ENCODE measurements at regions not wholly inside any gene's neighbourhood (a gene's known extent, or its start where the extent isn't known, plus 50 kb on each side); places are given as distances from the start of the nearest gene placed in this dataset.
A peak's percentile ranks its signal among the peaks of the same experiment; 100 is the strongest.
"Not testable (repeated sequence)": the region's sequence is repeated elsewhere in the genome, so short reads cannot be mapped to it uniquely, and the experiment has no call there.

DNA sequence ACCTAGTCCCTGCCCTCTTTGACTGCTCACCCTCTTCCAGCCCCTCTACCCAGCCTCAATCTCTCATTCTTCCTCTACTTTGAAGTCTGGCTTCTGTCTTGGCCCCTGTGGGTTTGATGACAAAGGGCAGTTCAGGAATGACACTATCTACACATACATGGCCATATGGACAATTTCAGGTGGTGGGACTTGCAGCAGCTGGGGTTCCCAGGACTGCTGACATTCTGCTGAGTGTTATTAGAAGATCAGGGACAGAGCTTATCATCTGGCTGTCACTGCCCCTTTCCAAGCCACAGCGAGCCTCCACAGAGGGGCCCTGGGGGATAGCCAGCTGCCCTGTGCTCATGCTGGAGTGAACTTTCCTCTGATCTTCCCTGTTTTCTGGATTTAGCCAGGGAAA, 97.4 kb upstream of the IPO9 start:
- DNase-seq: no peak

DNA sequence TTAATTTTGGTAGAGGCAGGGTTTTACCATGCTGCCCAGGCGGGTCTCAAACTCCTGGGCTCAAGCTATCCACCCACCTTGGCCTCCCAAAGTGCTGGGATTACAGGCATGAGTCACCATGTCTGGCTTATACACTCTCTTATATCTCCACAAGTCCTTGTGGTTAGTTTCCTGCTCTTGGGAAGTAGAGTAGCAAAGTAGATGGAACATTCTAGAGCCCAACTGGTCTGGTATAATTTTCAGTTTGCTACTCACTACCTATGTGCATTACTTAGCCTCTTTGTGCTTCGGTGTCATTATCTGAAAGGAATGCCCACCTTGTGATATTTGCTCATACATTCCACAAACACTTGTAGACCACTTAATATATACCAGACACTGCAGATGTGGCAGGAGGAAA, 96.6 kb upstream of the IPO9 start:
- no peak for DNase-seq

DNA sequence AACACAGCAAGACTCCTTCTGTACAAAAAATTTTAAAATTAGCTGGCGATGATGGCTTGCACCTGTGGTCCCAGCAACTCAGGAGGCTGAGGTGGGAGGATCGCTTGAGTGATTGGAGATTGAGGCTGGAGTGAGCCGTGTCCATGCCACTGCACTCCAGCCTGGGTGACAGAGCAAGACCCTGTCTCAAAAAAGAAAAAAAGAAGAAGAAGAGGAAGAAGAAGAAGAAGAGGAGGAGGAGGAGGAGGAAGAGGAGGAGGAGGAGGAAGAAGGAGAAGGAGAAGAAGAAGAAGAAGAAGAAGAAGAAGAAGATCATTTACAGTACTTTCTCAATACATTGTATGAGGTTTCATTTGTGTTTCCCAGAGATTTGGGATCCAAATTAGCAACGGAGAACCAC, 94.7 kb upstream of the IPO9 start:
- DNase-seq: not testable (repeated sequence)

DNA sequence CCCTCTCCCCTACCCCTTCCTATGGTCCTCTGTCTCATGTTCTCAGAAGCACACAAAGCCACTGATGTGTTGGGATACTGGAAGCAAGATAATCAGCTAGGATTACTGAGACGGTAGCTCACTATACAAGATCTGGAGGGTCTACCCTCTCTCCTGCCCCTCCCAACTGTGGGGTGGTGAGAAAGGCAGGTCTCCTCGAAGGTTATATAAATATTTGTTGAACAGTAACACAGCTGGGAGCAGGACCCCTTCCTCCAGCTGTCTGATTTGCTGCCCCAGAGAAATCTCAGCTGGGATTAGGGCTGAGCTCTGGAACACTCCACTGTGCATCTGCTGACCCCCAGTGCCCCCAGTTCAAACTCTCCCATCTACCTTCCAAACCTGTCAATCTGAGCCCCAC, 94.2 kb upstream of the IPO9 start:
- no peak for DNase-seq

DNA sequence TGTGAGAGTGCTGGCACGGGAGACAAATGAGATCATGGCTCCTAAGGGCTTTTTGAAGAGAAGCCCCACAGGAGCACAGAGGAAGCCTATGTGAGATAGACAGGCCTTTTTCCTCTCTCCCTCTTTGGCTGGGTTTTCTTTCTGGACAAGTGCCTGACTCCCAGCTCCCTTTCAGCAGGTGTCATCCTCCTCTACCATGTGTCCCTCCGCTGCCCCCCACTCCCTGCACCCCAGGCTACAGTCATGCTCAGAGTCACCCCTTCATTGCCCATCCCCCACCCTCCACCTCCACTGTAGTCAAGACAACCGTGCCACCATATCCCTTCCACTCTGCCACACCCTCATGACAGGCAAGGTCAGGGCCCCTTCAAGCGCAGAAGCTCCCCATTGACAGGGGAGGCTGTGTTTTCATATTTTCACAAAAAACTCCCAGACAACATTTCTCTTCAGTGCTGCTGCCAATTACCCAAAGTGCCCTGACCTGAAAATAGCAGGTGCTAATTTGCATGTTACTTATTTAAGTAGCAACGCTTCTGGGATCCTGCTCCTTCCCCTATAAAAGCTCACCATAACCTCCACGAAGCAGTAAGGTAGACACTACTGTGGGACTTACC, 92.1 kb upstream of the IPO9 start:
- no peak for DNase-seq

DNA sequence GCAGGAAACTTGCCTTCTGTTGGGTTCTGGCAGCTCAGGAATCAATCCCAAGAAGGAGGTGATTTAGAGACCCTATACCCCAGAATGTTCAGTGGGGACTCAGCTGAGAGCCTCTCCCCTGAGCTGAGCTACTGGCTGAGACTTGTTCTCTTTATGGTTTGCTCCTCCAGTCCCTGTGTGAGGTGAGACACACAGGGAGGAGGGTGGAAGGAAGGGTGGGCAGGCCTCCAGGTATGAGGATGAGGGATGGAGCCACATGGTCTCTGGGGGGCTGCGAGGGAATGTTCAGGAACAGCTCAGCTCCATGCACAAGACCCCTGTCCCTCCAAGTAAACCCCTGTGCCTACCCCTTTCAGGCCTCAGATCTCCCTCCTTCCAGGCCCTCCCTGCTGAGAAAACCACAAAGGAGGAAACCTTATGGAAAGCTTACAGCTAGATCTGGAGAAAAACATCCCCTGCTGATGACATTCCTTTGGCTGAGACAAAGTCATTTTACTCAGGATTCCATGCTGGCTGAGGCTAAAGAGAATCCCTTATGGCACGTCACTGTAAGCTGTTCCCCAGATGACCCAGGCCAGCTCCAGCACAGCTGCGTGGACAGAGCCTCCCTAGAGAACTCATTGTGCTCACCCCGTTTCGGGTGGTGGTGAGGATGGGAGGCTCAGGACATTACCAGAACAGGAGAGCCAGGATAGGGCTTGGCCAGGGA, 91.5 kb upstream of the IPO9 start:
- DNase-seq: no peak

DNA sequence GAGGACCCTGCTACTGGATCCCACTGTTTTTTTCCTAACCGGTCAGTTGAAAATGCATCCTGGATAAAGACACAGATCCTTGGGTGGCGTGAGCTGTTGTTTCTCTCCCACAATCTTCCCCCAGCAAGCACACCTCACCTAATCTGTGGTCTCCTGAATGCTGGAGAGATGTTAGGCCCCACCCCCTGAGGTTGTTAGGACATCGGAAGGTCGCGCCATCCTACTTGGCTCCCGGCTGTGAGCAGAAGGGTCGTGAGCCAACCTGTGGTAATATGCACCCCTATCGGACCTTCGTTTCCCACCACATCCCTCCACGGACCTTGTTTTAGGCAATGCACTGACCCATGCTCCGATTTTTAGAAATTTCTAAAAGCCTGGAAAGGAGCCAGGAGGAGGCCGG, 89.9 kb upstream of the IPO9 start:
- DNase-seq: peak; percentile 59

DNA sequence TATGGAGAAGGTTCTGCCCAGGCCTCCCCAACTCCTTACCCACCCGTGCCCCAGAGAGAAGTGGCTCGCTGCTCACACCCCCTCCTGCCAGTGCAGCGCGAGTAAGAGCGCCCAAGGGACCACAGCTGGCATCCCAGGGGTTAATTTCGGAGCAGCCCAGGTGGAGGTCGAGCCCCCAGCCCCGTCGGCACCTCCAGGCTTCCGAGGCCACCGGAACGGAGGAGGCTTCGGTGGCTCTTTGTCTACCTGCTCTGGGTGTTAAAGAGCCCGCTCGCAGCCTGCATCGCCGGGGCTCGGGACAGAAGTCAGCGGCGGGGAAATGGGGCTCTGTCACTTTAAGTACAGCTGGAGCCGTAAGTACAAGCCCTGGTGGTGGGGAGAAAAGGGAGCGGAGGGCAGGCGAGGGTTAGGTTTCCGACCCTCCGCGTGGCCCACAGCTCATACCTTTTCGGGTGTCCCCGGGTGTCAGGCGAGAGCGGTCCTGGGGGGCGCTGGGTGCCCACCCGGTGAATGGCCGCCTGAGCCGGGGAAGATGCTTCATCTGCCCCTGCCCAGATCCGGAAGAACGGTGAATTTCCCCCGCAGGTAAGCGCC, 89.4 kb upstream of the IPO9 start:
- DNase-seq: peak; percentile 90

DNA sequence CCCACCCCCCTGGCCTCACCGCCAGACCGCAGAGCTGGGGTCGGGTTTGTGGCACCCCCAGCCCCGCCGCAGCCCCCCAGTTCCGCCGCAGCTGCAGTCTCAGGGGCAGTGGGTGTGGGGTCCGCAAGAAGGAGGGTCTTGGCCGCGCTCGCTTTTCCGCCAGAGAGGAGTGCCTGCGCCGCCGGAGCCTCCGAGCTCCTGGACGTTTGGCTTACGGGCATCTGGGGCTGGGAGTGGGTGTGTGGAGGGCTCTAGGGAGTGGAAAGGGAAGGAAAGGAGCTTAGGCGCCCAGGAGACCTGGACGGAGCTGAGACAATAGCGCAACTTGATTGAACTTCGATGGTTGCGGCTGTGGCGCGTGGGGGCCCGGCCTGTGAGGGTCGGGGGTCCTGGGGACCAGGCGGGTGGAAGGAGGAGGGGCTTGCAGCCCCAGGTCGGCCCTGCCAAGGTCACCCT, 88.8 kb upstream of the IPO9 start:
- DNase-seq: peak; percentile 16

DNA sequence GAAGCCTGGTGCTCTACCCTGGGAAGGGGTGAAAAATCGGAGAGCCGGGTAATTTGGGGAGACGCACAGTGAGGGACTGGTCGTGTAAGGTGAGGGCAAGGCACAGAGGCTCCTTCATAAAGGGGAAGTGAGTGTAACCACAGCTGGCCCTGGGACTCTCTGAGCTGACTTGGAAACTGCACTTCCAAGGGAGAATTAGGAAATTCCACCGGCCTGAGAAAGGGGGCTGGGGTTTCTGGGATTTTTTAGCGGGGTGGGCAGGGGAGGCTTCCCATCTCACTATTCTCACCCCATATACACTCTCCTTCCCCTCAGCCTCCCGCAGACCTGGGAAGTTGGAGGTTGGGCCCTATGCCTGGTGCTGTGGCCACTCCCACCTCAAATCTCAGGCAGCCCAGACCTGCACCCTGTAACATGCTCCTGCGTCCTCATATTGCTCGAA, 88.3 kb upstream of the IPO9 start:
- DNase-seq: no peak

DNA sequence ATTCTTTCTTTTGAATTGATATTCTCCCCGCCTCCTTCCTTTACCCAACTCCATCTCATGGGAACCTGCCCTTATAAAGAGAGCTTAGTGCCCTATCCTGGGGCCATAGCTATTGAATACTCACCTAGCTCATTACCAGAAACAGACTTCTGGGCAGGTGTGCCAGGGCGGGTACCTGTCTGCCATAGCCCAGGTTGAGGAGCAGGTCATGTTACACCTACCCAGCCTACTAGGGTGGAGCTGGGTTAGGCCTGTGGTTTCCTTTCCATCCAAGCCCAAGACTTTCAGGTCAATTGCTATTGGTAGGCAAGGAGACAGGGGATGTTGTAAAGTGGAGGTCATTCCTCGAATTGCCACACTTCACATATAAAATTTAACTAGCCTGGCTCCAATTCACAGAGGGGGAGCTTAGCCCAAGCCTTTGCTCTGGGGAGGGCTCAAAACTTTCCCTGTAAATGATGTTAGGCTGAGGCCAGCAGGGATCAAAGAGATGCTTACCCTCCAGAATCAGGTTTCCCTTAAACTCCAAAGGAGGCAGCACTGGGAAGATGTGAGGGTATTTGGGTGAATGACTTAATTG, 87.1 kb upstream of the IPO9 start:
- DNase-seq: no peak

DNA sequence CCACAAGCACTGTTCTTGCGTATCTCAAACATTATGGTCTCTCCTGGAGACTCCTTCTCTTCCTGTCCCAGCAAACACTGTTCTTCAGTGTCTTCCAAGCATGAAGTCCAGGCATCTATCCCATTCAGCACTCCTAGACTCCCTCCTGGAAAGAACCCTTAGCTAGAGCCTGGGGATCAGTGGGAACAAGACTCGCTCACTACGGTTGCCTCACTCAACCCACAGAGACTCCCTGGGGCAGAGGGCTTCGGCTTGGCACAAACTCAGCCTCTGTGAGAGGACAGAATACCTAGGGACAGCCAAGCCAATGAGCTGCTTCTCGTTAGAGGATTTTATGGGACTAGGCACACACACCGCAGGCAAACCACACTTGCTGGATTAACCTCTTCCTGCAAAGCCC, 86.5 kb upstream of the IPO9 start:
- no peak for DNase-seq

DNA sequence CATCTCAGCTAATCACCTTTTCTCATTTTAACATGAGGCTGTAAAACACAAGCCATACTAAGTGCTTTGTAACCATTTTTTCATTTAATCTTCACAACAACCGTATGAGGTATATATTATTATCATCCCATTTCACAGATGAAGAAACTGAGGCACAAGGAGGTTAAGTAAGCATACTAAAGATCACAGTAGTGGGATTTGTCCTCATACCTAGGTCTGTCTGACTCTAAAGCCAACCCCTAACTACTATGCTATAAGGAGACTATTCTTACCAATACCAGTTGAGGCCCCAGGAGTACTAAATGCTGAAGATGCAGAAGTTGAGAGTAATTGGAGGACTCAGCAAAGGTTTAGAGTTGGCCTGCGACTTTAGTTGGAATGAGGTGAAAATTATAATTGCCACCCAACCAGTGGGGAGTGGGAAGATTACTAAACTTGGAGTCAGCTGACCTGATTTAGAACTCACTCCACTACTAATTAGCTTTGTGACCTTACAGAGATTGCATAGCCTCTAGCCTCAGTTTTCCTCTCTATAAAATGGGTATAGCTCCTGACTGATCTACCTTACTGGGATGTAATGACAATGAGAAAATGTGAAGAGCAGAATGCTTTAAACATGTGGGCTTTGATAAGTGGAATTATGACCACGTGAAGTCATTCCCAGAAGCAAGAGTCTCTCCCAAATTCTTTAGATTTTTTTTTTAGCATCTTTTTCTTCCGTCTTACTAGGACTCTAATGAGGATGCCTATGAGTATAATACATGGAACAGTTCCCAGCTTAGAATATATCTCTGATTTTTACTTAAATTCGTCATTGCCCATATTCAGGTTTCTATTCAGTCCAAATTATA, 85.8 kb upstream of the IPO9 start:
- no peak for DNase-seq

DNA sequence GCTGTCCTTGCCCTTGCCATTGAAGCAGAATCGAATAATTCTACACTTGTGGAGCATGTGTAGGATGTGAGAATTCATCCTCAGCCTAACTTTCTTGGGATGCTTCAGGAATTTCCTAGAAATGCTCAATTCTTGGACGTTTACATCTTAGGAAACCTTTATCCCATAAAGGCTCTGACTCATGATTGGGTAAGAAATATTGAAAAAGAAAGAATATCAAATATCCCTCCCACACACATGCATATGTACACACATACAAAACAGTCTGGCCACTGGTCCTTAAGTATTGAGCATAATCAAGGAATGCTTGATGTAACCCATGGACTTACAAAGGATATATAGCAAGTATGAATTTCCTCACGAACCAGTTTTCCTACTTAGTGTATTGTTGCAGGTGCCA, 83.9 kb upstream of the IPO9 start:
- no peak for DNase-seq

DNA sequence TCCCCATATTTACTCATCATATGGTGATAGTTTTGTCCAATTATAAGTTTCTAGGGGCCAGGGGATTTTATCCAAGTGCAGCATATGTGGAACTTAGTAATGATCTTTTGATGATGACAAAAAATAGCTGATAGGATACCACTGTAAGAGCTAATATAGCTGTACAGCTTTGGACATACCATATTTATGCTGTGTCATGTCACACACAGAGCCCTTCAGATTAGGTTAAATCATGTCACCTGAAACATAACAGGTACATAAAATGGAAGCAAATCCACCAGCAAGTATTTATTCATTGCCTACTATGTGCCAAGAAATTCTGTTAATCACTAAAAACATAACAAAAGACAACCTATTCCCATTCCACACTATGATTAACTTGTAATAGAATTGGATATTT, 82.8 kb upstream of the IPO9 start:
- DNase-seq: no peak

DNA sequence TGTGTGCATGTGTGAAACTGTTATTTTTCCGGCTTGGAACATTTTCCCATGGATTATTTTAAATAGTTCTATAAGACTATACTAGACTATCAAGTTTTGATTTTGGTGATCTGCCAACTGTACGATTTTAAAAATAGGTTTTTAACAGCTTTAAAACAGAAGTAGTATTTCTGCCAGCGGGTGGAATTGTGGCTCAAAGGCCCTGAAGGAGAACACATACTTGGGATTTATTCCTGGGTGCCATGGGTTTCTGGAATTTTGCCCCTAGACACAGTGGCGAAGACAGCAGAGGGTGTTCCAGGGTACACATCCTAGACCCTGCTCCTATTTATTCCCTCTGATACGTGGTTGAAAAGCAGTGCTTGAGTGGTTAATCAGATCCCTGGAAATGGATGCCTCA, 81.7 kb upstream of the IPO9 start:
- DNase-seq: no peak

DNA sequence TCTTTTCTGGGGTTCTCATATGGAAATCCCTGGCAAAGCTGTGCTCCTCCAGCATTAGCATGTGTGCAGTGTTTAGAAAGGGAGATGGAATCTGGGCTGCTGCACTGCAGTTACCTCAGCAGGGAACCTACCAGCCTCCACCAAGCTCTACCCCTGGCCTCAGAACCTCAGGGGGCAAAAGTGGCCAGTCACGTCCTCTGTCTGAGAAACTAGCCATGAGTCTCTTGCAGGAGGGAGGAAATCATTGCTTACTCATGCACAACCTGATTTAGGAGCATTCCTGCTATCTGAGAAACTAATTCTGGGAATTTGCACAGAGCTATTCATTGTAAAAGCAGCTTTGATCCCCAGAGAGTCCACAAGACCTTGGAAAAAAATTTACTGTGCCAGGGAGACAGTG, 80.6 kb upstream of the IPO9 start:
- no peak for DNase-seq

DNA sequence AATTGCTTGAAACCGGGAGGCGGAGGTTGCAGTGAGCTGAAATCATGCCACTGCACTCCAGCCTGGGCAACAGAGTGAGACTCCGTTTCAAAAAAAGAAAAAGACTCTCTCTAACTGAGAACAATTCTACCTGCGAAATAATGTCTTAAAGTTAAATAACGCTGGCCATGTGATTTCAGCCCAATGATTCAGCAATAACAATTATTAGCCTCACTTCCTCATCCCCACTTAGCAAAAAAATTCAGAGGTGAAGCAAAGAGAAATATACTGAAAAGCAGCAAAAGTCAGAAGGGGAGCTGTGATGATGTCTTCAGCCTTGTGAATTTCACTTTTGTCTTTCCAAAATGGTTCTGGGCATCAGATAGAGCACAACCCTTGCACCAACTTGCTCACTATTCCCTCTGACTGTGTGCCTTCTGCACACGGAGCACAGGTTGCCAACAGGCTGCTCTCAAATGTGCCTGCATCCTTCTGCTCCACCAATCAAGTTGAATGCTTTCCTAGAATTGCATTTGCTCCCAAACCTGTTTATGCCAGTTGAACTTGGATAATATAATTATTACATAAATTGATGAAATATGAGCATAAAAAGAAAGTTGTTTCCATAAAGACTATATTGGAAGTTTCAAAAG, 79.8 kb upstream of the IPO9 start:
- DNase-seq: no peak

DNA sequence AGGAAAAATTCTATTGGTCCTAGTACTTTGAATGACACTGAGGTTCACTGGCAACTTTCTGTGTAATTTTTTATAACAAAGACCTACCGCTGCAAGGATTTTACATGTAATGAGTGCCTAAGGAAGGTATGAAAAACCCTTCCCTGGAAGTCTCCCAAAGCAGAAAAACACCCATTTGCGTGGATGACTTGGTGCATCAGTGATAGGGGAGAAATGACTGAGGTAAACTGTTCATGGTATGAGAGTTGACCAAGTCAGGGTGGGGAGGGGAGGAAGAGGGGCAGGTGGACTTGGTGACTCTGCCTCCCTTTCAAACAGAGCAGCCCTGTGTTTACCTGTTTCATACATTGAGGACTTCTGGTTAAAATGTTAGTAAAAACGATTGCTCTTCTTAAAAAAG, 78.8 kb upstream of the IPO9 start:
- DNase-seq: no peak

DNA sequence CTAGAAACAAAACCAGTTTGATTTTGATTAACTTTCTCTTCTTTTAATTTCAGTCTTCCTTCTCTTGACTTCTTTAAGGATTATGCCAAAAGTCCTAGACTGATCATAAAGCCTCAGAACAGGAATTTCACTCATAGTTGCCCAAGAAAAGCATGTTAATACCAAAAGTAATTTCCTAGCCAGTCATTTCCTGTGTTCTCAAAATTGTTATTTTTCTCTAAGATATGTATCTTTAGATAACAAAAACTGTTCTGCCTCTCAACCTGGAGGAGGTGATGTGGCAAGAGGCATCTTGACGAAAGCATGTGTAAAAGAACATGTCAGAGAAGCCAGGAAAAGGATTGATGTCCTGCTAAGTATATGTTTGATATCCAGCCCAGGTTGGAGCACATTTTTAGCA, 78.0 kb upstream of the IPO9 start:
- DNase-seq: no peak

DNA sequence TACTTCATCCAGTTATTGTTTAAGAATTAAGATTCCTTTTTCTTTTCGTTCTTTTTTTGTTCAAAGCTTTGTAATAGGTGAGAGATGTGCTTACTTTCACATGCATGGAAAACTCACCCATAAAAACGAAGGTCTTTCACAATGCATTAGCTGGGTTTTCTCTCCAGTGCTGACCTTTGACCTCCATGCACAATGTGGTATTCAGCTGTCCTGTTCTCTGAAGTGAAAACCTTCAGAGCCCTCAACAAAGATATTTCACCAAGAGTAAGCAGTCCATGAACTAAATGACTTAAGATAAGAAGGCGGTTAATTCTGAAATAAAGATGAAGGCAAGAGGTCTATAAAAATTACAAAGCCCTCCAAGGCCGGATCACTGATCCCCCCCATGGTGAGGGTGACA, 77.1 kb upstream of the IPO9 start:
- DNase-seq: no peak

DNA sequence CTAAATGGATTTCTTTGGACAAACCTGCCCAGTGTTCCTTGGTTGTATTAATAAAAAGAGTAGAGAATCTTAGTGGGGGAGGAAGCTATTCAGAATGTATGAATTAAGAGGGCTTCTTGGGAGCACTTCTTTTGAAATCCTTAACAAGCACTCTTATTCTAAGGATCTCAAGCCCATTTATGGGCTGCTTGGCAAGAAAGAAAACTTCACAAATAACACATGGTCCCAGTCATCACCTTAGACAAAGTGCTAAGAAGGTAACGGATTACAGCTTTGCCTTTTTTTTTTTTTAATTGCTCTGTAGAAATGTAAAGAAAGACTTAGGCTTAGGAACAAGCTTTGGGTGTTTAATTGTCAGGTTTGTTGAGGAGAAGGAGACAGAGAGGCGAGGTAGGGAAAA, 76.6 kb upstream of the IPO9 start:
- no peak for DNase-seq

DNA sequence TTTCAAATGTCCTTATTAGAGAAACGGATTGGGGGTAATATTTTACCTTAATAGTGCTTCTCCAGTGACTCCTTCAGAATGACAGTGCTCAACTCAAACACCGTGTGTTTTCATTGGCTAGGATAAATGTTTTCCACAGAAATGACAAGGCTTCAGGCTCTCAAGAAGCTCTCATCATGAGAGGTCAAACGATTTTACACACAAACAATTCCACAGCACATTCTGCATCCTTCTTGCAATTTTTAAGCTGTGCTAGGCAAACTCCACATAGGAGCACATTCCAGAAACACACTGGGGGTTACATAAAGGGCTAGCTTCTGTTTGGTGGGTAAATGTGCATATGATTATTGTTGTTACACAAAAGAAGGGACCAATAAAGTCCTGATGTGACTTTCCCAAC, 75.5 kb upstream of the IPO9 start:
- DNase-seq: no peak
